Nephron (organoid): ENCODE measurements at regions not wholly inside any gene's neighbourhood (a gene's known extent, or its start where the extent isn't known, plus 50 kb on each side); places are given as distances from the start of the nearest gene placed in this dataset.

Experiments
- H3K27ac Mint-ChIP-seq, 3 experiments: 2 replicates each; pipeline ENCODE4 v1.8.0; 2020; ENCODE audit warnings: mixed read lengths in 3 of 3, mild to moderate bottlenecking in 2 of 3, moderate library complexity in 1 of 3
- H3K27me3 Mint-ChIP-seq: 2 replicates; pipeline ENCODE4 v1.8.0; 2021; ENCODE audit warnings: low read depth, mild to moderate bottlenecking, moderate library complexity, mixed read lengths
- H3K36me3 Mint-ChIP-seq: 2 replicates; pipeline ENCODE4 v1.8.0; 2020; ENCODE audit warnings: low read depth, mixed read lengths
- H3K4me1 Mint-ChIP-seq: 2 replicates; pipeline ENCODE4 v1.8.0; 2020; ENCODE audit warnings: mixed read lengths
- H3K4me3 Mint-ChIP-seq, 3 experiments: 2 replicates each; pipeline ENCODE4 v1.8.0; 2020; ENCODE audit warnings: mild to moderate bottlenecking in 3 of 3, mixed read lengths in 3 of 3, moderate library complexity in 2 of 3
- H3K9me3 Mint-ChIP-seq: 2 replicates; pipeline ENCODE4 v1.8.0; 2020; ENCODE audit warnings: mixed read lengths
- TF ChIP-seq, protein P1 (sequence below), 3 experiments: fragments of 200-600 bp; sonication (generic); IDR thresholded peaks; one replicate each; pipeline ENCODE4 v1.5.0; 2021; ENCODE audit warnings: antibody characterized with exemption in 3 of 3; ENCODE audit not compliant: unreplicated experiment in 3 of 3

- Mint-ChIP-seq H3K27ac (no peak overlapping the region), H3K36me3 (no peaks in the 10 kb centered on the region), H3K4me3 (no peak overlapping the region), H3K4me1 (no peaks in the 10 kb centered on the region), H3K9me3 (no peaks in the 10 kb centered on the region), H3K27me3 (peaks cover 3% of the 10 kb centered on the region)
- TF ChIP-seq, protein P1, sequence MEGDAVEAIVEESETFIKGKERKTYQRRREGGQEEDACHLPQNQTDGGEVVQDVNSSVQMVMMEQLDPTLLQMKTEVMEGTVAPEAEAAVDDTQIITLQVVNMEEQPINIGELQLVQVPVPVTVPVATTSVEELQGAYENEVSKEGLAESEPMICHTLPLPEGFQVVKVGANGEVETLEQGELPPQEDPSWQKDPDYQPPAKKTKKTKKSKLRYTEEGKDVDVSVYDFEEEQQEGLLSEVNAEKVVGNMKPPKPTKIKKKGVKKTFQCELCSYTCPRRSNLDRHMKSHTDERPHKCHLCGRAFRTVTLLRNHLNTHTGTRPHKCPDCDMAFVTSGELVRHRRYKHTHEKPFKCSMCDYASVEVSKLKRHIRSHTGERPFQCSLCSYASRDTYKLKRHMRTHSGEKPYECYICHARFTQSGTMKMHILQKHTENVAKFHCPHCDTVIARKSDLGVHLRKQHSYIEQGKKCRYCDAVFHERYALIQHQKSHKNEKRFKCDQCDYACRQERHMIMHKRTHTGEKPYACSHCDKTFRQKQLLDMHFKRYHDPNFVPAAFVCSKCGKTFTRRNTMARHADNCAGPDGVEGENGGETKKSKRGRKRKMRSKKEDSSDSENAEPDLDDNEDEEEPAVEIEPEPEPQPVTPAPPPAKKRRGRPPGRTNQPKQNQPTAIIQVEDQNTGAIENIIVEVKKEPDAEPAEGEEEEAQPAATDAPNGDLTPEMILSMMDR (IDR thresholded peaks at IDR 0.05; ENCODE audit: unreplicated experiment in 3 of 3): no peak
Measured at GRCh38 chr1:95582191-95582590, 348.2 kb downstream of the RWDD3 start.

DNA sequence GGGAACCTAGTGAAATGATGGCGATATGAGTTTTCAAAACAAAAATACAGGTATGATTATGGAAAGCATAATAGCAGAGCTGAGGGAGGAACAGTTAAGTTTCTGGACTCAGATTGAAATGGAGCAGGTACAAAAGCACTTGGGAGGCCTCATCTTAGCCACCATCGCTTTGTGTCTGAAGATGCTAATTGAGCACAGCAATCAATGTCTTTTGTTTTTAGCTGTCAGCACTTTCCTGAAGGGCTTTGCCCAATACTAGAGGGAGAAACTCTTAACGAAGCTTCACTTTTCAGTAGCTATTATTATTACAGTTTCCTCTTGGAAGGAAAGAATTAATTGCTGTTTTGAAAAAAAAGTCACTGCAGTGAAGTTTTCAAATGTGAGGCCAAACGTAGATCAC lies 348.7 kb downstream of the RWDD3 start:
- no peaks in the 10 kb centered on the region for H3K36me3 Mint-ChIP-seq
- H3K4me1 Mint-ChIP-seq: no peaks in the 10 kb centered on the region
- H3K4me3 Mint-ChIP-seq: no peak overlapping the region
- peaks cover 3% of the 10 kb centered on the region for H3K27me3 Mint-ChIP-seq
- no peaks in the 10 kb centered on the region for H3K9me3 Mint-ChIP-seq
- TF ChIP-seq, protein P1 (IDR thresholded peaks at IDR 0.05; ENCODE audit: unreplicated experiment in 3 of 3): no peak
- no peak overlapping the region for H3K27ac Mint-ChIP-seq

DNA sequence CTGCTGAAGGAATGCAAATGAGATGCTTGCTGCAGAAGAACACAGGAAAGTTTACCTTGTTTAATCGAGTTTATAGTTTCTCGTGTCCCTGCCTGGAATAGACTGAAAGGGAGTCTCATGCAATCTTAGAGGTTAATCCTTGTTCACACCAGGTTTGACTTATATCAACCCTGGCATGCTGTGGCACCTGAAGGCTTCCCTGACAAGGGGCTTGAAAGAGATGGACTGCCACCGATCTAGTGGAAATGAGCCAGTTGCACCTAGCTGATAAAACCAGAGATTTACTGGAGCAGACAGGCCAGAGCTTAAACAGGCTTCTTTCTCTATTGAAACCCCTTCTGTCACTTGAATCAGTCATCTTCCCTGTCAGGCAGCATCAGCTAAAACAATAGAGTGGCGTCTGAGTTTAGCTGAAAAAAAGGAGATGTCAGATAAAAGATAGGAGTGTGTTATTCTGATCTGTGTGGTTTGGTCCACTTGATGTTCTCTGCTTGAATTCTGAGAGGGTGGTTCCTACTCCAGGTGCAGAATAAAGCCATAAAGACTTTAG lies 349.7 kb downstream of the RWDD3 start:
- no peak overlapping the region for H3K27ac Mint-ChIP-seq
- no peaks in the 10 kb centered on the region for H3K4me1 Mint-ChIP-seq
- TF ChIP-seq, protein P1 (IDR thresholded peaks at IDR 0.05; ENCODE audit: unreplicated experiment in 3 of 3): no peak
- H3K36me3 Mint-ChIP-seq: no peaks in the 10 kb centered on the region
- H3K4me3 Mint-ChIP-seq: no peak overlapping the region
- no peaks in the 10 kb centered on the region for H3K9me3 Mint-ChIP-seq
- H3K27me3 Mint-ChIP-seq: peaks cover under 1% of the 10 kb centered on the region

DNA sequence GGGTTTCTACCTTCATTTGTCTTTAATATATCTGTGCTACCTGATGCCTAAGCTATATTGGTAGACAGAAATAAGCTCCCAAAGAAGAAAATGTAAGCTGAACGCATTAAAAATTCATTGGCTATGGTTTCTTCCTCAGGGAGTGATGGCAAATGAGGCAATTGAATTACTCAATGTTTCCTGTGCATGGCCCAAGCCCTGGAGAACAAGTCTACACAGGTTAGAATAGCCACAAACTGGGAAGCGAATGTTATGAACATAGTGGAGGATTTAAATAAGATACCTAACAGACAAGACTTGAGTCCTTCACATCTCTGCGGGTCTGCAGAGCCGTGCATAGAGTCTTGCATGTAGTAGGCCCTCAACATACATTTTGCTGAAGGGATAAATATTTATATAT lies 350.3 kb downstream of the RWDD3 start:
- no peaks in the 10 kb centered on the region for H3K27me3 Mint-ChIP-seq
- H3K4me3 Mint-ChIP-seq: no peak overlapping the region
- no peak overlapping the region for H3K27ac Mint-ChIP-seq
- H3K4me1 Mint-ChIP-seq: no peaks in the 10 kb centered on the region
- TF ChIP-seq, protein P1 (IDR thresholded peaks at IDR 0.05; ENCODE audit: unreplicated experiment in 3 of 3): no peak
- H3K9me3 Mint-ChIP-seq: peaks cover 2% of the 10 kb centered on the region
- H3K36me3 Mint-ChIP-seq: no peaks in the 10 kb centered on the region

GRCh38 chr1:95604771-95605170 lies 370.8 kb downstream of the RWDD3 start:
- Mint-ChIP-seq H3K27ac (no peak overlapping the region), H3K9me3 (peaks cover 4% of the 10 kb centered on the region), H3K4me3 (no peak overlapping the region), H3K36me3 (no peaks in the 10 kb centered on the region), H3K27me3 (peaks cover 5% of the 10 kb centered on the region), H3K4me1 (no peaks in the 10 kb centered on the region)
- TF ChIP-seq, protein P1 (IDR thresholded peaks at IDR 0.05; ENCODE audit: unreplicated experiment in 3 of 3): no peak

DNA sequence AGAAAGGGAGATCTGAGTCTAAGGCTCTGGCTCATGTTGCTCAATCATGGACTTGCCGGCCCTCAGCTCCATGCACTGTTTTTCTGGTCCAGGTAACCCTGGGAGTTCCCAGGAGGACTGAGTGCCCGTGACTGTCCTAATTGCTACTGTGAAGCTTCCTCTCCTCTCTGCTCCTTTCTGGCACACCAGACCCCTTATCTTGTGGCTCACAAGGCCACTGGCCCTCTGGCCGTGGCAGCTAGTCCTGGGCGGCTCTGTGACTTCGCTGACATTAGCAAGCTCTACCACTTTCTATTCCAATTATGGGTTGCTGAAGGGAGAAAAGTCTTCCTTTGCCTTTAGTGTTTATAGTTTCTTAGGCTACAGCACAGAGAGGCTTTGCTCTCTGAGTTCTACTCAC lies 380.2 kb downstream of the RWDD3 start:
- Mint-ChIP-seq H3K4me3 (no peak overlapping the region), H3K9me3 (no peaks in the 10 kb centered on the region), H3K27me3 (peaks cover 8% of the 10 kb centered on the region), H3K27ac (no peak overlapping the region), H3K4me1 (no peaks in the 10 kb centered on the region), H3K36me3 (no peaks in the 10 kb centered on the region)
- TF ChIP-seq, protein P1 (IDR thresholded peaks at IDR 0.05; ENCODE audit: unreplicated experiment in 3 of 3): no peak
